ENCODE measurements at regions not wholly inside any gene's neighbourhood (a gene's known extent, or its start where the extent isn't known, plus 50 kb on each side); places are given as distances from the start of the nearest gene placed in this dataset.
"Not testable (repeated sequence)": the region's sequence is repeated elsewhere in the genome, so short reads cannot be mapped to it uniquely, and the experiment has no call there.

DNA sequence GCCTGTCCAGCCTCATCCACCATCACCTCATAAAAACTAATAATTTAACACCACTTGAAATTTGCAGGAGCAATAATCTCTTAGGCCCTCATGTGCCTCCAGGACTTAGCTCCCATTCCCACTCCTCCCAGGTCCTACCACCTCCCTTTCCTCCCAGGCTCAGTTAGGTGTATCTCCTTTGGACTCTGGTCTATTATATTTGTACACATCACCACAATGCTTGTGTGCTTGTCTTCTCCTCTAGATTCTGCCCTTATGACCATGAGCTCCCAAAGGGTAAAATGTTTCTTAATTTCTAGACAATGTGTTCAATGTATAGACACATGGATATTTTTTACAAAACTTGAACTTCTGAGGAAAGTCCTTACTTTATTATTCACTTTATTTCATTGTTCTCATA is 182.0 kb upstream of the ZC3H15 start:
- no peak for DNase-seq (ENCODE audit: low read depth, low spot score)
- in situ Hi-C loops (cut with HindIII; ENCODE audit: low pct_unique_long_range_greater_than_20kb, low sequenced_read_pairs): no loop called here

DNA sequence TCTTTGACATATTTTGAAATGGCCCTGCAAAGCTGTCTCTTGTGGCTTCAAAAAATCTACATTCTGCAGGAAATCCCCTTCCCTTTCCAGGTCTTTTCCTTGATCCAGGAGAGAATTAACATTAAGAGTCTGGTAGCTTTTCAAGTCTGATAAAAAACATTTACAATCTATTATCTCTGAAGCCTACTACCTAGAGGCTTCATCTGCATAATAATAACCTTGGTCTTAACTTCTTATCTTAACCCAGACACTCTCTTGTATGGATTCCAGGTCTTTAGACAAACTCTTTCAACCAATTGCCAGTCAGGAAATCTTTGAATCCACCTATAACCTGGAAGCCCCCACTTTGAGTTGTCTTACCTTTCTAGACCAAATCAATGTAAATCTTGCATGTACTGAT is 179.3 kb upstream of the ZC3H15 start:
- DNase-seq (ENCODE audit: low read depth, low spot score): no peak
- in situ Hi-C loops (cut with HindIII; ENCODE audit: low pct_unique_long_range_greater_than_20kb, low sequenced_read_pairs): no loop called here

DNA sequence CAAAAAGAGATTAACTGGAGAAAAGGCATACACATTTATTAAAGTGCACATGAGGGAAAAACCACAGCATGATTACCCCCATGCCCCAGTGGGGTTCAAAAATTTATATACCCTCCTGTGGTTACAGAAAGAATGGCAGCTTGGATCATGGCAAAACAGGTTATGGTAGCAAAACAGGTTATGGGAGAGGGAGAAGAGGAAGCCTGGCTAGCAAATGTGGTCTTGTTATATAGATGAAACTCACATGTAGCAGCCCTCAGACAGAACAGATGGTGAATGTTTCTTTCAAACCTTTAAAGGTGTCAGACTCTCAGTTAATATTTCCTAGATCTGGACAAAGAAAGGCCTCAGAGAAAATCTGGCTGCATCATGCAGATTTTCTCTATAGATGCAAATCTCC is 178.2 kb upstream of the ZC3H15 start:
- in situ Hi-C loops (cut with HindIII; ENCODE audit: low pct_unique_long_range_greater_than_20kb, low sequenced_read_pairs): no loop called here
- DNase-seq (ENCODE audit: low read depth, low spot score): no peak

DNA sequence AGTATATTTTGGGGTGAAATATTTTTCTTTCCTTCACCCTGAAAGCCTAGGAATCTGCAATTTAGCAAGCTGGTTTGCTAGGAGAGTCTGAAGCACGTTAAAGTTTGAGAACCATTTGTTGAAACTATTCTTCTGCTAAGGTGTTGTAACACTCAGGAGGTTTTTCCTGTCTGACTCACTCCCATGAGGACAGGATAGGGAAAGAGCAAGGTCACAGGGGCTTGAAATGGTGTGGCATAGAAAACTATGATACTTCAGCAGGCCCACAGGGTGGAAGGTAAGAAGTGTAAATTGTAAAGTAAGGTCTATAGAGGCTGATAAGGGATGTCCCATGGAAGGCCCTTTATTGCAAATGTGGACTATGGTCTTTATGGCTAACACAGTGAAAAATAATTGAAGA is 177.7 kb upstream of the ZC3H15 start:
- in situ Hi-C loops (cut with HindIII; ENCODE audit: low pct_unique_long_range_greater_than_20kb, low sequenced_read_pairs): no loop called here
- DNase-seq (ENCODE audit: low read depth, low spot score): no peak

DNA sequence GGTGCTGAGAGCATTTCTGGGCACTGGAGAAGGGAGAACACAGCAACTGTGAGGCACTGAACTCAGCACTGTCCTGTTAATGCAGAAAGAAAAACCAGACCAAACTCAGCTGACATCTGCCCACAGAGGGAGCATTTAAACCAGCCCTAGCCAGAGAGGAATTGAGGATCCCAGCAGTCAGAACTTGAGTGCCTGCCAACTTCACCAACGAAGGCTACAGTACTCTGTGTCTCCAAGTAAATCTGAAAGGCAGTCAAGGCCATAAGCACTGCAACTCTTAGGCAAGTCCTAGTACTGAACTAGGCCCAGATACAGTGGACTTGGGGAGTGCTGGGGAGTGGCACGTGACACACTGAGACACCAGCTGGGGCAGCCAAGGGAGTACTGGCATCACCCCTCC is 176.2 kb upstream of the ZC3H15 start:
- in situ Hi-C loops (cut with HindIII; ENCODE audit: low pct_unique_long_range_greater_than_20kb, low sequenced_read_pairs): no loop called here
- DNase-seq (ENCODE audit: low read depth, low spot score): peak; percentile 8

DNA sequence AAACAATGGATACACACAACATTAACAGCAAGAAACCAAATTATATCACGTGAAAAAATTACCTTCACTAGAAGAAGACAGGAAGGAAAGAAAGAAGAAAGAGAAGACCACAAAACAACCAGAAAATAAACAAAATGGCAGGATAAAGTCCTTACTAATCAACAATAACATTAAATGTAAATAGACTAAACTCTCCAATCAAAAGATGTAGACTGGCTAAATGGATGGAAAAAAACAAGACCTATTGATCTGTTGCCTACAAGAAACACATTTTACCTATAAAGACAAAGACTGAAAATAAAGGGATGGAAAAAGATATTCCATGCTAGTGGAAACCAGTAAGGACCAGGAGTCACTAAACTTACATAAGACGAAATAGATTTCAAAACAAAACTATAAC is 167.0 kb upstream of the ZC3H15 start:
- in situ Hi-C loops (cut with HindIII; ENCODE audit: low pct_unique_long_range_greater_than_20kb, low sequenced_read_pairs): no loop called here

DNA sequence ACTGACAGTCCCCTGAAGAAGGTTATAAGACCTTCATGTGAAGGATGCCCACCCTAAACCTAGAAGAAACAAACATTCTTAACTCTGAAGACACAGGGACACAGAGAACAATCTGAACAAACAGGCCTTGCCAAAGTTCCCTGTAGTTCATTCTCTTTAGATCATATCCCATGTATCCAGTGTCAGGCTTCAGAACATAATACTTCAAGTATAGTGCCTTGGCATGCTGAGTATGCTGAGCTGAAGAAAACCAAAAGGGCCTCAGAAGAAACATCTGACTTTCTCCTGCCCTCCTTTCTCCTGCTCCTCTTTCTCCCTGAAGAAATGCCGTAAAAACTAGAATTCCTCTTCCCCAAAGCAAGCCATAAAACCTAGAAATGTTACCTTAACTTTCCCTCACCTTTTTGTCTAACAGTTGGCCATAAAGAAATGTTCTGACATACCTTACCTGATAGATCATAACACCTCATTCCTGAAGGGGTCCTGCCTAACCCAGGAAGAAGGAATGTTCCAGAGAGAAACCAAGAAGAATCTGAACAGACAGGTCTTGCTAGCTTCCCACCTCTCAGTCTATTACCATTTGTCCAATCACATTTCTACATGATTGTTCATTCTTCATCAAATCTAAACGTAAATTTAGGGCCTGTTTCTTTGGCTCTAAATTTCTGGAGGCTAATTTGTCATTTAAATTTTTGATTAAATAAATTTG is 160.1 kb upstream of the ZC3H15 start:
- in situ Hi-C loops (cut with HindIII; ENCODE audit: low pct_unique_long_range_greater_than_20kb, low sequenced_read_pairs): no loop called here
- DNase-seq (ENCODE audit: low read depth, low spot score): no peak

More for the DNA sequence above, 167.0 kb upstream of the ZC3H15 start:
- DNase-seq (ENCODE audit: low read depth, low spot score): no peak

DNA sequence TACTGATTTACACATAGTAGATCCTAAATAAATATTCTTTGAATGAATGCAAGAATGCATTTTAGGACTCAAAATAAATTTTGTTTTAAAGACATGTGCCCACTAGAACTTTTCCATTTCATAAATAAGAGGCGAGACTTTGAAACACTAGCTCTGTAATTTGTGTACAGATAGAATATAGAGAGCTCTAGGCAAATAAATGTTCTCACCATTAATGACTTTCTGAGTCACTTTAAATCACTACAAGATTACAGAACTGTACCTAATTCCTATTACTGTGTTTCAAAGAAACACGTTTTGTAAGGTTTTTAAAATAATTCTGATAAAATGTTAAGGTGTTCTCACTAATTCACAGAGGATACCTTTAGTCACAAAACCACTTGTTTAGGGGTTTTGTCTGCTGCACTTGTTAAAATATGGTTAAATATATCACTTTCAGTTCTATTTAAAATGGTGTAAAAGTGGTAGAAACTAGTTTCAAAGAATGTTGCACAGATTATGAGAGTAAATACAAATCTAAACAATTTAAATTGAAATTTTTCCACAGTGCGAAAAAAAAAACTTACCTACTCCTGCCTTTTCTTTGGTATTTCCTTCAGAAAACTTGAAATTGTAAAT is 158.7 kb upstream of the ZC3H15 start:
- no peak for DNase-seq (ENCODE audit: low read depth, low spot score)
- in situ Hi-C loops (cut with HindIII; ENCODE audit: low pct_unique_long_range_greater_than_20kb, low sequenced_read_pairs): no loop called here

DNA sequence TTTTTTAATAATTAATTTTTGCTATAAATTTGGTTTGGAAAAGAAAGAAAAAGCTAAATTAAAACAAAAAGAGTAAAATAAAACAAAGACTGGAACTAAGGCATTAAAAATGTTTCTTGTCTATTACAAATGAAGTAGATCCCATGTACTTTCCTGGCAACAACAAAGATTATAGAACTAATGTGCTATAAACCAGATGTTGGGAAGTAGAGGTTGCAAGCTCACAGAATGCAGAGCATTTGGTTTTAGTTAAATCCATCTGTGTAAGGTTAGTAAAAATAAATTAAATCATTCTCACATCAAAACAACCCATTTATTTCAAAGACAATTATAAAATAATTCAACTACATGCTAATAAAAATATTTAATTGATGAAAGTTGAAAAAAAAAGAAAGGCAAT is 157.2 kb upstream of the ZC3H15 start:
- in situ Hi-C loops (cut with HindIII; ENCODE audit: low pct_unique_long_range_greater_than_20kb, low sequenced_read_pairs): no loop called here

DNA sequence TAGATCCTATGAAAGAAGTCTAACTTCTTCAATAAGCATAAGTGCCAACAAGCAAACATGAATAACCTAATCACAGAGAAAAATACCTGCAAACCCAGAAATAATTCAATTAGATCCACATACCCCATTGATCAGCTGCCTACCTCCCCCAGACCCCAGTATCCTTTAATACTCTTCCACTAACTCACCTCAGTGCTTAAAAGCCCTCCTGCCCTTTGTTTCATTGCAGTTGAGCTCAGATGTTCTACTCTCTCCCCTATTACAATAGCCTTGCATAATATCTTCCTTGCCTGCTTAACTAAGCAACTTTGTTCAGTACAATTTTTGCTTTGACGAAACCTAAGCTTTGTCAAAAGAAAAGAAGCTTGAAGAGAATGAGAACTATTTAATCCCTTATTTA is 156.0 kb upstream of the ZC3H15 start:
- in situ Hi-C loops (cut with HindIII; ENCODE audit: low pct_unique_long_range_greater_than_20kb, low sequenced_read_pairs): no loop called here
- DNase-seq (ENCODE audit: low read depth, low spot score): no peak

More for the DNA sequence above, 157.2 kb upstream of the ZC3H15 start:
- no peak for DNase-seq (ENCODE audit: low read depth, low spot score)

DNA sequence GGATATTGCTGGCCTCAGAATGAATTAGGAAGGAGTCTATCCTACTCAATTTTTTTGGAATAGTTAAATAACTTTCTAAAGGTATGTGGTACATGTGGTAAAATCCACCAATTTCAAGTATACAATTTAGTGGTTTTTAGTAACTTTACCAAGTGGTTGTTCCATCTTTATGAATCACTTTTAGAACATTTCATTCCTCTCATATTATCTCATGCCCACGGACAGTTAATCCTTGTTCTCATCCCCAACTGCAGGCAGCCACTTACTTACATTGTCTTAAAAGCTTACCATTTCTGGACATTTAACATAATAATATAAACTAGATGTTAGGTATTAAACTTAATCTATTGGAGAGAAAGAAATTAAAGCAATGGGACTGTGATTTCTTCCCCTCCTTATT is 146.3 kb upstream of the ZC3H15 start:
- in situ Hi-C loops (cut with HindIII; ENCODE audit: low pct_unique_long_range_greater_than_20kb, low sequenced_read_pairs): no loop called here
- no peak for DNase-seq (ENCODE audit: low read depth, low spot score)

DNA sequence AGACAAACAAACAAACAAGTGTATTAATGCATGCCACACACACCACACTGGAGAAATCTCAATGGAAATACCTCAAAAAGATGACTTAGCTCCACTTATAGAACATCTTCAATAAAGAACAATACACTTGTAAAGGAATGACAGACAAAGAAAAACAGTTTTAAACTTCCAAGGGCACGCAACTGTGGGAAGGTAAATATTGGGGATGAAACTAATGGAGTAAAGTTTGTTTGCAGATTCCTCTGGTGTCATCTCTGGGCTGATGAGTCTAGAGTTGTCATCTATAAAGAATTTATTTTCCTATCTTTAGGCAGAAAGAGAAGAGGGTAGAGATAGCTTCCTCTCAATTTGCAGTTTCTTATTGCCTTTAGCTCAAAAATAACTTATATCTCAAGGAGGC is 144.0 kb upstream of the ZC3H15 start:
- no peak for DNase-seq (ENCODE audit: low read depth, low spot score)
- in situ Hi-C loops (cut with HindIII; ENCODE audit: low pct_unique_long_range_greater_than_20kb, low sequenced_read_pairs): no loop called here

DNA sequence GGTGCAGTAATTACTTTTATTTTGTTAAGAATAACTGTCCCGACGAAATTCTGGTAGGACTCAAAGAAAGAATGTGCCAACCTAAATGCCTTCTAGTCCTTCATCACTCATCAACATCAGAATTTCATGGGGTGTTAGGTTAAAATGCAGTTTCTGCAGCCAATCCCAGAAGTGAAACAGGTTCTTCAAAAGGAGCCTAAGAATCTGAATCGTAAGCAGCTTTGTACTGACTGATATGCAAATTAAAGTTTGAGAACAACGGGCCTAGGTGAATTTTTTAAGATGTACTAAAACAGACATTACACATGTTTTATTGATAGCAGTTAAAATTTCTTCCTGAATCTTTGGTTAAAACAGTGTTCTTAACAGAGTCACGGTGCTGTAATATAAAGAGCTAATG is 140.3 kb upstream of the ZC3H15 start:
- in situ Hi-C loops (cut with HindIII; ENCODE audit: low pct_unique_long_range_greater_than_20kb, low sequenced_read_pairs): no loop called here
- DNase-seq (ENCODE audit: low read depth, low spot score): no peak

DNA sequence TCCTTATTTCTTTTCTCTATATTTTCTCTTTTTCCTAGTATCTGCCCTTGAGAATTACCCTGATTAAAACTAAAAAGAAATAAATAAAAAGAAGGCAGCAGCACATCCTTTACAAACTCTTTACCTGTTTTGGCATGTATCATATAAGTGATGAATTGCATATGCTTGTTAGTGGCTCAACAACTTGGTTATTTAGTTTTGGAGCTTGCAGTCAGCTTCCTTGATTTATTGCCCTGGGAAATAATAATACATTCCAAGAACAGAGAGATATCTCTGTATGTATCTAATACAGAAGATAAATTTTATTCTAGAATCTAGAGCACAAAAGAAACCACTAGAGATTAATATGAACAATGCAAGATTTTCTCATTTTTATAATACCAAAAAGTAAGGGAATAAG is 139.8 kb upstream of the ZC3H15 start:
- in situ Hi-C loops (cut with HindIII; ENCODE audit: low pct_unique_long_range_greater_than_20kb, low sequenced_read_pairs): no loop called here
- DNase-seq (ENCODE audit: low read depth, low spot score): no peak

DNA sequence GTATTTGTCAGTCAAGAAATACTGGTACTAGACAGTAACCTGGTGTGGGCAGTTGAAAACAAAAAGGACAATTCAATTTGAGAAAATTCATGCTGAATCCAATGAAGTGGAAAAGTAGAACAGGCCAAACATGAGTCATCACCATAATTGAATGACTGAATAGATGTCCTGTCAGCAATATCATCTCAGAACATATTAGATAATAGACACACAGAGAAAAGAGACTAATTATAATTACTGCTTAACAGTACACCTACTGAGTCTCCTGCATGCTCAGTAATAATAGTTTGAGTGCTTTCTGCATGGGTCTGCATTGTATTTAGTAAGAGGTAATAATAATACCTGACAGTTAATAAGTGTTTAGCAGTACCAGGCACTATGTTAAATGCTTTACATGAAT is 138.6 kb upstream of the ZC3H15 start:
- in situ Hi-C loops (cut with HindIII; ENCODE audit: low pct_unique_long_range_greater_than_20kb, low sequenced_read_pairs): no loop called here
- no peak for DNase-seq (ENCODE audit: low read depth, low spot score)

DNA sequence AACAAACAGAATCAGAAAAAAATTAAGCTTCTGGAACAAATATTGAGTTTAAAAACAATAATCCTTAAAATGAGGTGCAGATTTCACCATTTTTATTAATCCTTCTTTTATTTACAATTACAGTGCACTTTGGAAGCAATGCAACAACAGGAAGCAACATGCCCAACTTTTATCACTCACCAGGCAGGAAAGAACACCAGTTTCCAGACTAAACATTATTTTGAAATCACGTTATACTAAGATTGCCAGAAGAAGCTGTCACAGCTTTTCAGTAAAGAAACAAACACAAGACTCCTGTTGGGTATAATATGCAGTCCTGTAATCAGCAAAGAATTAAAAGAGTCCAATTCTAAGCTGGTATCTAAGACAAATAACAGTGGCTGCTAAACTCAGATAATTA is 137.9 kb upstream of the ZC3H15 start:
- in situ Hi-C loops (cut with HindIII; ENCODE audit: low pct_unique_long_range_greater_than_20kb, low sequenced_read_pairs): no loop called here
- no peak for DNase-seq (ENCODE audit: low read depth, low spot score)

DNA sequence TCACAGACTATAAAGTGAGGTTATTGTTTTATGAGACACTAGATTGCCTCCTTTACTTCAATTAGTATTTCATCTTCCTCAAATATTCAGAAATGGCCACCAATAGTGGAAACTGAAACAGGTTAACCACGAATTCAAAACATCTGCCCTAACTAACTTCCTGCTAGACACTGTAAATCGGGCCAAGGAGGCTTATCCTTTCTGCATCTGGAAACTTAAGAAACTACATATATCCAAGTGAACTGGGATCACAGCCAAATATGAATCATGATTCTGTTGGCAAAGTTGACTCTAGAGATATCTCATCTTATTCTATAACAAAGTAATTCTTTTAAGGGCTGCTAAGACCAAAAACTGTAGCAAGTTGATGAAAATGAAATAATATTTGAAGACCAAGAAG is 136.6 kb upstream of the ZC3H15 start:
- DNase-seq (ENCODE audit: low read depth, low spot score): no peak
- in situ Hi-C loops (cut with HindIII; ENCODE audit: low pct_unique_long_range_greater_than_20kb, low sequenced_read_pairs): no loop called here

DNA sequence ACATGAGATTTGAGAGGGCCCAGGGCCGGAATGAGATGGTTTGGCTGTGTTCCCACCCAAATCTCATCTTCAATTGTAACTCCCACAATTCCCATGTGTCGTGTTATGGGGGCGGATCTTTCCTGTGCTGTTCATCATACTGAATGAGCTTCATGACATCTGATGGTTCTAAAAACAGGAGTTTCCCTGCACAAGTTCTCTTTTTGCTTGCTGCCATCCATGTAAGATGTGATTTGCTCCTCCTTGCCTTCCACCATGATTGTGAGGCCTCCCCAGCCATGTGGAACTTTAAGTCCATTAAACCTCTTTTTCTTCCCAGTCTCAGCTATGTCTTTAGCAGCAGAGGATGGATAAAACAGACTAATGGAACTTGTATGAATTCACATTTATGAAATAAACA is 131.9 kb upstream of the ZC3H15 start:
- DNase-seq (ENCODE audit: low read depth, low spot score); in situ Hi-C loops (cut with HindIII; ENCODE audit: low pct_unique_long_range_greater_than_20kb, low sequenced_read_pairs): not testable (repeated sequence)

DNA sequence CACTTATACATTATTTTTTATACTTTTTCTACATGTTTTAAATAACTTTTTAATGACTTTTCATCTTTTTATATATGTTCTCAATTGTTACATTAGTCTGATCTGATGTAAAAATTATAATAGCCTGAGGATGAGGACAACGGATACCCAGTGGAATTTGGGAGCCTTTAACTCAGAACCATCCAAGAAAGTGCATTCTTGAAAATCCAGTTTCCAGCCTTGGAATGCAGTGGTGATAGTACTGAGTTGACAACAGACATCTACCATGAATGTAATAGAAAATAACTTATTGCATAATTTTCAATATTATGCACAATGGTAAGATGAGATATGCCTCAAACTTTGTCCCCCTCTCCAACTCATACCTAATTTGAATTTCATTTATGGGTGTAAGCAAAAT is 120.7 kb upstream of the ZC3H15 start:
- in situ Hi-C loops (cut with HindIII; ENCODE audit: low pct_unique_long_range_greater_than_20kb, low sequenced_read_pairs): no loop called here
- DNase-seq (ENCODE audit: low read depth, low spot score): no peak

DNA sequence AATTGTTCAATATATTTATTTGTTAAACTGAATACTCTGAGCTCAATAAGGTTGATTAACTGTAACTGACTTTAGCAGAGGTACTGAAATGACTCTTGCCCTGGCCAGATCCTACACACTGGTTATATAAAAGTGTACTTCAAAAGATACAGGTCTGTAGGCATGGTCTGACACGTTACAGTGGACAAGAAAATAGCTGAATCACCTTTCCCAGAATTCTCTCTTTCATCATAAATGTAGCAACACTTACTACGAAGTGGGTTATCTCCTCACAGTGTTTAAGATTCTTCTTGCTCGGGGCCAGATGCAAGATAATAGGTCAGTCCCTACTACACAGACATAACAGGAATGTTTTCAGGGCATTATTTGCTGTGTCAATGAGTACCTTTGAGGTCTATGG is 107.0 kb upstream of the ZC3H15 start:
- no peak for DNase-seq (ENCODE audit: low read depth, low spot score)
- in situ Hi-C loops (cut with HindIII; ENCODE audit: low pct_unique_long_range_greater_than_20kb, low sequenced_read_pairs): no loop called here

Measured in SK-MEL-5 (cell line).